H1 (cell line): ENCODE measurements at regions not wholly inside any gene's neighbourhood (a gene's known extent, or its start where the extent isn't known, plus 50 kb on each side); places are given as distances from the start of the nearest gene placed in this dataset.

Experiments
- CHD2 ChIP-seq: IDR thresholded peaks from 2 replicates; pipeline ENCODE4 v1.6.1; 2012; ENCODE audit warnings: low read length, improper control_type of control experiment
- RNF2 ChIP-seq: fragments of 200-900, 300-1000 bp; sonication (generic); IDR thresholded peaks from 2 replicates; pipeline ENCODE4 v1.7.1; 2016; ENCODE audit warnings: borderline replicate concordance, low read depth, mild to moderate bottlenecking, antibody characterized with exemption, low read length; ENCODE audit not compliant: poor library complexity, severe bottlenecking; ENCODE audit errors: missing control alignments
- SRF ChIP-seq: IDR thresholded peaks from 2 replicates; pipeline ENCODE4 v1.6.1; 2011; ENCODE audit warnings: mild to moderate bottlenecking, low read depth, low read length, moderate library complexity
- ZNF274 ChIP-seq: IDR thresholded peaks from 2 replicates; pipeline ENCODE4 v1.7.0; 2012; ENCODE audit warnings: low read length, borderline replicate concordance; ENCODE audit errors: extremely low read depth
- TF ChIP-seq, protein P1 (sequence below), 3 experiments: IDR thresholded peaks; 1 replicate in 2 of 3; 2 replicates in 1 of 3; pipeline versions ENCODE4 v1.5.1 to v1.6.1; 2011; ENCODE audit warnings: low read length in 3 of 3, mild to moderate bottlenecking in 3 of 3, inconsistent platforms in 2 of 3, low read depth in 1 of 3, moderate library complexity in 1 of 3; ENCODE audit not compliant: insufficient read depth in 1 of 3; ENCODE audit errors: control extremely low read depth in 1 of 3

DNA sequence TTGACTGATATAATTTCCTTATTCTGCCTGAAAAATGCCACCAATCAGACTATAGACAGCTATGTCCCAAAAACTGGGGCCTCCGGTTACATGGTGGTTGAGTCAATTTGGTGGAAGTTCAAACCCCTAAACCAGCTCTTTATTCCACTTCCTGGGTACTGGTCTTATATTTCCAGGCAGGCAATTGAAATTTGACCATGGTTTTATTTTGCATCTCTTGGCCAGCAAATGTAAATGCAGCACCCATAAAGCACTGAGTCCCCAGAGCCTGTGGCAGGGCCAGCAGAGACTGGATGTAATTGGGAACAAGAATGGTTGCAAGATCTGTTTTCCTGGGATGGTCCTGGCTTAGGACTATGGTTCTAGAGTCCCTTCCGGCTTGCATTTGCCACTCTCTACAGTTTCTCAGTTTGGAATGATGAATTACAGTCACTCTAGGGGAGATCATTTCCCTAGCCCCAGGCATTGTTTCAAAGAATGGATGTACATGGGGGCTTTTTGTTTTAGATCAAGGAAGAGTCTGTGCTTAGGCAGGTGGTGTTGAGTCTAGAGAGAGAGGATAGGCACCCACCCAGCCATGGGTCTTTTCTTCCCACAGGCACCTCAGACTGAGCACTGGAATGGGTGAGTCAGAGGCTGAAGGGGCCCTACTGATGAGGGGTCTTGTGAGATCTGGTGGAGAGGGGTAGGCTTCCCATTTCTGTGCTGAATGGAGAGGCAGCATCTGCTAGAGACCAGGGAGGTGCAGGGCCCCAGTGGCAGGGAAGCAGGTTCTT, 108.4 kb upstream of the CDC42EP3 start:
- TF ChIP-seq, protein P1, sequence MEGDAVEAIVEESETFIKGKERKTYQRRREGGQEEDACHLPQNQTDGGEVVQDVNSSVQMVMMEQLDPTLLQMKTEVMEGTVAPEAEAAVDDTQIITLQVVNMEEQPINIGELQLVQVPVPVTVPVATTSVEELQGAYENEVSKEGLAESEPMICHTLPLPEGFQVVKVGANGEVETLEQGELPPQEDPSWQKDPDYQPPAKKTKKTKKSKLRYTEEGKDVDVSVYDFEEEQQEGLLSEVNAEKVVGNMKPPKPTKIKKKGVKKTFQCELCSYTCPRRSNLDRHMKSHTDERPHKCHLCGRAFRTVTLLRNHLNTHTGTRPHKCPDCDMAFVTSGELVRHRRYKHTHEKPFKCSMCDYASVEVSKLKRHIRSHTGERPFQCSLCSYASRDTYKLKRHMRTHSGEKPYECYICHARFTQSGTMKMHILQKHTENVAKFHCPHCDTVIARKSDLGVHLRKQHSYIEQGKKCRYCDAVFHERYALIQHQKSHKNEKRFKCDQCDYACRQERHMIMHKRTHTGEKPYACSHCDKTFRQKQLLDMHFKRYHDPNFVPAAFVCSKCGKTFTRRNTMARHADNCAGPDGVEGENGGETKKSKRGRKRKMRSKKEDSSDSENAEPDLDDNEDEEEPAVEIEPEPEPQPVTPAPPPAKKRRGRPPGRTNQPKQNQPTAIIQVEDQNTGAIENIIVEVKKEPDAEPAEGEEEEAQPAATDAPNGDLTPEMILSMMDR (IDR thresholded peaks at IDR 0.05; ENCODE audit: control extremely low read depth in 1 of 3, insufficient read depth in 1 of 3, low read depth in 1 of 3, low read length in 3 of 3), result no peak
- TF ChIP-seq CHD2 (no peak), RNF2 (no peak), SRF (no peak), ZNF274 (no peak)
